ENCODE measurements at regions not wholly inside any gene's neighbourhood (a gene's known extent, or its start where the extent isn't known, plus 50 kb on each side); places are given as distances from the start of the nearest gene placed in this dataset.
A peak's percentile ranks its signal among the peaks of the same experiment; 100 is the strongest.
"Not testable (repeated sequence)": the region's sequence is repeated elsewhere in the genome, so short reads cannot be mapped to it uniquely, and the experiment has no call there.

DNA sequence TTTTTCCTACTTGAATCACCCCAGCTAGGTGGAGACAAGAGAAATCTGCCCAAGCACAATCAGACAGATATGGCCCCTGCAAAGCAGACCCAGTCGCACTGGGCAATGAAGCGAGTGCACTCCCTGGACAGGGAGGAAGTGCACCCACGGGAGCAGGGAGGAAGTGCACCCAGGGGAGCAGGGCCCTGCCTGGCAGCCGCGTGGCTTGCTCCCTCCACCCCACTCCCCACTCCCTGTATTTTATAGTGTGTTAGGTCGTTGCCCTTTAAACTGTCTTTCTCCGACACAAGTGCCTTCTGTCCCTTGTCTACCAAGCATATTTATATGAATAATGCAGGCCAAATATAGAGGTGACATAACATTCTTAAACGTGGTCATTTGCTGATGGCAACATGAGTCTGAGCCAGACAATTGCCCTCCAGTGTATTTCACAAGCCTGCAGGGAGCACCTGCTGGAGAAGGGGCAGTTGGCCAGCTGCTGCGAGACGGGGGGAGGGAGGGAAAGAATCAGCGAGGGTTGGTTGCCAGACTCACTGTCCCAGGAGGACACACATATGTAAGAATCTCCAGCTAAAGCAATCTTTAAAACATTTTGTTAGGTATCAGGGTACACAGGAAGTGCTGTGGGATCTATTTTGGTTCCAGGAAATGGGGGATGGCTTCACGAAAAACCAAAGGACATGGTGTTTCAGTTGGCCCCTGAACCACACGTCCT lies 76.3 kb downstream of the ATP6V0E2 start:
- POLR2A ChIA-PET (ENCODE audit: partially characterized antibody); H2BK120ac ChIP-seq (replicated peaks; ENCODE audit: low read depth, low read length); H3K4me3 ChIP-seq (ENCODE audit: extremely low read depth in 1 of 4, insufficient read depth in 2 of 4, low read depth in 3 of 4, low read length in 4 of 4); H2AFZ ChIP-seq (ENCODE audit: low read length); H3K56ac ChIP-seq (replicated peaks; ENCODE audit: insufficient read length, low read depth, low read length); H2AK5ac ChIP-seq (ENCODE audit: low read depth, low read length); H4K20me1 ChIP-seq (replicated peaks in 1 of 2; ENCODE audit: control insufficient read depth in 1 of 2, insufficient read depth in 2 of 2, low read length in 2 of 2); H3K27ac ChIP-seq (ENCODE audit: low read depth, low read length); H4K91ac ChIP-seq (replicated peaks; ENCODE audit: insufficient read length, low read length); H3K9me3 ChIP-seq (ENCODE audit: insufficient read depth in 2 of 2, low read depth in 1 of 2, low read length in 1 of 2); H3K36me3 ChIP-seq (ENCODE audit: control insufficient read depth in 2 of 4, insufficient read depth in 4 of 4, low read length in 3 of 4); H2BK5ac ChIP-seq (ENCODE audit: low read depth, low read length); DNase-seq (ENCODE audit: low read depth in 1 of 2, low spot score in 2 of 2); H4K5ac ChIP-seq (ENCODE audit: insufficient read length, low read depth, low read length); H3K79me2 ChIP-seq (ENCODE audit: control insufficient read depth in 1 of 2, insufficient read depth in 2 of 2, low read length in 2 of 2); H3K4me2 ChIP-seq (ENCODE audit: insufficient read depth in 1 of 2, low read depth in 2 of 2, low read length in 2 of 2); H3K79me1 ChIP-seq (ENCODE audit: low read depth, low read length); H3K27me3 ChIP-seq (replicated peaks in 1 of 4; ENCODE audit: control insufficient read depth in 3 of 4, extremely low read depth in 1 of 4, insufficient read depth in 3 of 4, low read length in 3 of 4); H2BK12ac ChIP-seq (ENCODE audit: low read depth, low read length); H3K18ac ChIP-seq (ENCODE audit: extremely low read depth, low read length); H3K9ac ChIP-seq (replicated peaks in 1 of 4; ENCODE audit: extremely low read depth in 1 of 4, low read depth in 3 of 4, low read length in 3 of 4); H3K4ac ChIP-seq (replicated peaks; ENCODE audit: insufficient read length, low read depth, low read length); H3K4me1 ChIP-seq (replicated peaks in 1 of 4; ENCODE audit: control insufficient read depth in 3 of 4, insufficient read depth in 4 of 4, low read length in 3 of 4); H3K23ac ChIP-seq (ENCODE audit: insufficient read length); H4K8ac ChIP-seq (ENCODE audit: extremely low read depth, insufficient read depth, low read length); H2BK15ac ChIP-seq (ENCODE audit: low read length); H3K14ac ChIP-seq (ENCODE audit: insufficient read length); H2BK20ac ChIP-seq (ENCODE audit: low read length); CTCF ChIA-PET (ENCODE audit: partially characterized antibody); H3K23me2 ChIP-seq (ENCODE audit: low read depth, low read length): not testable (repeated sequence)
- peak; percentile 76 for FAIRE-seq
- WGBS, 2 experiments (ENCODE audit: extremely low coverage in 1 of 2, insufficient coverage in 1 of 2, insufficient read length in 1 of 2, insufficient replicate concordance in 2 of 2, low coverage in 1 of 2, low lambda C conversion rate in 2 of 2, missing lambda C conversion rate in 1 of 2), result 87% methylated on average over 5 of the region's 13 CpGs; no CpG with 5 or more reads in 1 of the 2 experiments

DNA sequence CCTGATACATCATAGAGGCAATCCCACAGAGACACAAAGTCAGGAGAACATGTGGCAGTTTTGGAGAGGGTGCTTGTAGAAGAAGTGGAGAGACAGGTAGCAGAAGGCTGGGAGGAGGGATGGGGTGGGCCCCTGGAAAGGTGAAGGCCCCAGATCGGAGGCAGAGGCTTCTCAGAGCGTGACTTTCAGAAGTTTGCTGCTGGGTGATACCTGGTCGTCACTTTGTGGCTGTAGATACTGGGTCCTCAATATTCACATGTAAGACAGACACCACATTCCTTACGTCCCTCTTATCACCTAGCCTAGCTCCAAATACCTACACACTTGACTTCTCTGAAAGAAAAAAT lies 76.8 kb downstream of the ATP6V0E2 start:
- WGBS, 2 experiments (ENCODE audit: extremely low coverage in 1 of 2, insufficient coverage in 1 of 2, insufficient read length in 1 of 2, insufficient replicate concordance in 2 of 2, low coverage in 1 of 2, low lambda C conversion rate in 2 of 2, missing lambda C conversion rate in 1 of 2), result no CpG with 5 or more reads among the region's 4 CpGs
- H3K4me1 ChIP-seq (replicated peaks in 1 of 4; ENCODE audit: control insufficient read depth in 3 of 4, insufficient read depth in 4 of 4, low read length in 3 of 4); H3K14ac ChIP-seq (ENCODE audit: insufficient read length); H3K79me2 ChIP-seq (ENCODE audit: control insufficient read depth in 1 of 2, insufficient read depth in 2 of 2, low read length in 2 of 2); H3K36me3 ChIP-seq (ENCODE audit: control insufficient read depth in 2 of 4, insufficient read depth in 4 of 4, low read length in 3 of 4); DNase-seq (ENCODE audit: low read depth in 1 of 2, low spot score in 2 of 2); H4K5ac ChIP-seq (ENCODE audit: insufficient read length, low read depth, low read length); H3K27ac ChIP-seq (ENCODE audit: low read depth, low read length); H3K4me3 ChIP-seq (ENCODE audit: extremely low read depth in 1 of 4, insufficient read depth in 2 of 4, low read depth in 3 of 4, low read length in 4 of 4); FAIRE-seq; H4K20me1 ChIP-seq (replicated peaks in 1 of 2; ENCODE audit: control insufficient read depth in 1 of 2, insufficient read depth in 2 of 2, low read length in 2 of 2); H3K9ac ChIP-seq (replicated peaks in 1 of 4; ENCODE audit: extremely low read depth in 1 of 4, low read depth in 3 of 4, low read length in 3 of 4); POLR2A ChIA-PET (ENCODE audit: partially characterized antibody); H3K9me3 ChIP-seq (ENCODE audit: insufficient read depth in 2 of 2, low read depth in 1 of 2, low read length in 1 of 2); H2BK15ac ChIP-seq (ENCODE audit: low read length); H4K8ac ChIP-seq (ENCODE audit: extremely low read depth, insufficient read depth, low read length); H3K79me1 ChIP-seq (ENCODE audit: low read depth, low read length); CTCF ChIA-PET (ENCODE audit: partially characterized antibody); H2BK12ac ChIP-seq (ENCODE audit: low read depth, low read length); H2AK5ac ChIP-seq (ENCODE audit: low read depth, low read length); H3K23ac ChIP-seq (ENCODE audit: insufficient read length); H3K4me2 ChIP-seq (ENCODE audit: insufficient read depth in 1 of 2, low read depth in 2 of 2, low read length in 2 of 2); H3K56ac ChIP-seq (replicated peaks; ENCODE audit: insufficient read length, low read depth, low read length); H3K27me3 ChIP-seq (replicated peaks in 1 of 4; ENCODE audit: control insufficient read depth in 3 of 4, extremely low read depth in 1 of 4, insufficient read depth in 3 of 4, low read length in 3 of 4); H4K91ac ChIP-seq (replicated peaks; ENCODE audit: insufficient read length, low read length); H2AFZ ChIP-seq (ENCODE audit: low read length); H2BK120ac ChIP-seq (replicated peaks; ENCODE audit: low read depth, low read length); H2BK20ac ChIP-seq (ENCODE audit: low read length); H3K18ac ChIP-seq (ENCODE audit: extremely low read depth, low read length); H2BK5ac ChIP-seq (ENCODE audit: low read depth, low read length); H3K4ac ChIP-seq (replicated peaks; ENCODE audit: insufficient read length, low read depth, low read length); H3K23me2 ChIP-seq (ENCODE audit: low read depth, low read length): not testable (repeated sequence)
